LoVo (cell line): ENCODE measurements at regions not wholly inside any gene's neighbourhood (a gene's known extent, or its start where the extent isn't known, plus 50 kb on each side); places are given as distances from the start of the nearest gene placed in this dataset.

Experiments
- DNase-seq: peaks from one replicate; pipeline ENCODE4 v3.0.0-alpha.2; 2016; ENCODE audit warnings: low spot score

GRCh38 chr11:80065086-80065485 lies 624.3 kb upstream of the TENM4 start:
- DNase-seq, result no peak

GRCh38 chr11:80061056-80061455 lies 620.2 kb upstream of the TENM4 start:
- DNase-seq, result no peak

GRCh38 chr11:80054582-80055165 lies 613.8 kb upstream of the TENM4 start:
- DNase-seq, result no peak

GRCh38 chr11:80048513-80048912 lies 607.7 kb upstream of the TENM4 start:
- DNase-seq, result no peak

- DNase-seq, result no peak
Observed at GRCh38 chr11:80041136-80042000, 600.5 kb upstream of the TENM4 start.

GRCh38 chr11:80034801-80035200 lies 594.0 kb upstream of the TENM4 start:
- DNase-seq, result no peak

GRCh38 chr11:80031014-80031600 lies 590.3 kb upstream of the TENM4 start:
- DNase-seq, result no peak

GRCh38 chr11:80028998-80029397 lies 588.2 kb upstream of the TENM4 start:
- no peak for DNase-seq

GRCh38 chr11:80024119-80024518 lies 583.3 kb upstream of the TENM4 start:
- DNase-seq, result no peak

GRCh38 chr11:80023386-80023785 lies 582.6 kb upstream of the TENM4 start:
- no peak for DNase-seq

GRCh38 chr11:80010536-80010935 lies 569.7 kb upstream of the TENM4 start:
- no peak for DNase-seq

- DNase-seq, result no peak
Observed at GRCh38 chr11:80009081-80009480, 568.3 kb upstream of the TENM4 start.

GRCh38 chr11:80007616-80008015 lies 566.8 kb upstream of the TENM4 start:
- no peak for DNase-seq

GRCh38 chr11:79990141-79990540 lies 549.3 kb upstream of the TENM4 start:
- DNase-seq, result no peak

- DNase-seq, result no peak
Observed at GRCh38 chr11:79982185-79982584, 541.4 kb upstream of the TENM4 start.

GRCh38 chr11:79980916-79981315 lies 540.1 kb upstream of the TENM4 start:
- no peak for DNase-seq

- DNase-seq, result no peak
Observed at GRCh38 chr11:79973721-79974617, 533.1 kb upstream of the TENM4 start.

GRCh38 chr11:79971255-79971654 lies 530.4 kb upstream of the TENM4 start:
- DNase-seq, result no peak

- no peak for DNase-seq
Observed at GRCh38 chr11:79966592-79966991, 525.8 kb upstream of the TENM4 start.

GRCh38 chr11:79963856-79964645 lies 523.2 kb upstream of the TENM4 start:
- DNase-seq, result no peak

GRCh38 chr11:79960461-79960860 lies 519.6 kb upstream of the TENM4 start:
- DNase-seq, result no peak
